CD14-positive monocyte (primary cell): ENCODE measurements at regions not wholly inside any gene's neighbourhood (a gene's known extent, or its start where the extent isn't known, plus 50 kb on each side); places are given as distances from the start of the nearest gene placed in this dataset.

Experiments used
- DNase-seq, 3 donors: peaks; one replicate each; pipeline ENCODE4 v3.0.0-alpha.2; 2011 to 2022
- H2AFZ ChIP-seq: 2 replicates; pipeline ENCODE4 v1.6.0; 2012; ENCODE audit warnings: mild to moderate bottlenecking, low read depth, low read length, inconsistent platforms; ENCODE audit not compliant: insufficient read depth, poor library complexity, severe bottlenecking
- H3K27ac ChIP-seq, 2 donors: 1 replicate in 1 of 2; 2 replicates in 1 of 2; pipeline ENCODE4 v1.5.1; 2012 to 2013; ENCODE audit warnings: low read length in 2 of 2, control low read depth in 1 of 2, inconsistent platforms in 1 of 2, low read depth in 1 of 2, mild to moderate bottlenecking in 1 of 2
- H3K27me3 ChIP-seq, 2 donors: one replicate each; pipeline versions ENCODE4 v1.6.0 to v1.6.1; 2011 to 2013; ENCODE audit warnings: low read length in 2 of 2; ENCODE audit not compliant: control insufficient read depth in 2 of 2, insufficient read depth in 2 of 2
- H3K36me3 ChIP-seq, 2 donors: replicated peaks in 1 of 2; 1 replicate in 1 of 2; 2 replicates in 1 of 2; pipeline versions ENCODE4 v1.5.1 to v1.6.1; 2012 to 2013; ENCODE audit warnings: low read length in 2 of 2, control low read depth in 1 of 2, inconsistent platforms in 1 of 2, mild to moderate bottlenecking in 1 of 2; ENCODE audit not compliant: insufficient read depth in 2 of 2, control insufficient read depth in 1 of 2
- H3K4me1 ChIP-seq, 2 donors: 1 replicate in 1 of 2; 2 replicates in 1 of 2; pipeline versions ENCODE4 v1.5.1 to v1.6.1; 2012 to 2013; ENCODE audit warnings: low read length in 2 of 2, control low read depth in 1 of 2, inconsistent platforms in 1 of 2, mild to moderate bottlenecking in 1 of 2, moderate library complexity in 1 of 2; ENCODE audit not compliant: insufficient read depth in 2 of 2, control insufficient read depth in 1 of 2
- H3K4me2 ChIP-seq: replicated peaks from 2 replicates; pipeline ENCODE3; 2012; ENCODE audit warnings: low read length, moderate library complexity, mild to moderate bottlenecking; ENCODE audit not compliant: poor library complexity, severe bottlenecking; ENCODE audit errors: extremely low read depth
- H3K4me3 ChIP-seq, 3 experiments: fragments of 200-600 bp in 1 of 3; sonication (generic) in 1 of 3; replicated peaks in 1 of 3; 1 replicate in 2 of 3; 2 replicates in 1 of 3; pipeline ENCODE4 v1.5.1; 2011 to 2013; ENCODE audit warnings: low read length in 3 of 3, mild to moderate bottlenecking in 3 of 3, control low read depth in 2 of 3, low read depth in 2 of 3, inconsistent platforms in 1 of 3, moderate library complexity in 1 of 3
- H3K79me2 ChIP-seq: 2 replicates; pipeline ENCODE4 v1.6.0; 2012; ENCODE audit warnings: mild to moderate bottlenecking, control low read depth, inconsistent platforms, low read length, moderate library complexity; ENCODE audit not compliant: insufficient read depth
- H3K9ac ChIP-seq: 2 replicates; pipeline ENCODE4 v1.6.0; 2017; ENCODE audit warnings: low read length, mild to moderate bottlenecking; ENCODE audit not compliant: insufficient read depth, poor library complexity, severe bottlenecking
- H3K9me3 ChIP-seq, 2 donors: replicated peaks in 1 of 2; 1 replicate in 1 of 2; 2 replicates in 1 of 2; pipeline versions ENCODE4 v1.5.1 to v1.6.1; 2012 to 2013; ENCODE audit warnings: low read length in 2 of 2, control low read depth in 1 of 2; ENCODE audit not compliant: control insufficient read depth in 1 of 2, insufficient read depth in 1 of 2
- H4K20me1 ChIP-seq: 2 replicates; pipeline ENCODE4 v1.6.0; 2012; ENCODE audit warnings: mild to moderate bottlenecking, low read length, control low read depth, moderate library complexity; ENCODE audit not compliant: insufficient read depth
- H3K27ac Mint-ChIP-seq, 7 donors: one replicate each; pipeline ENCODE4 v1.8.0; 2020; ENCODE audit warnings: mild to moderate bottlenecking in 7 of 7, mixed read lengths in 7 of 7, moderate library complexity in 6 of 7, inconsistent platforms in 2 of 7
- H3K27me3 Mint-ChIP-seq, 3 donors: one replicate each; pipeline ENCODE4 v1.8.0; 2021 to 2022; ENCODE audit warnings: low read depth in 3 of 3, mild to moderate bottlenecking in 3 of 3, mixed read lengths in 3 of 3, moderate library complexity in 3 of 3, inconsistent platforms in 1 of 3
- H3K36me3 Mint-ChIP-seq, 2 donors: one replicate each; pipeline ENCODE4 v1.8.0; 2020; ENCODE audit warnings: mixed read lengths in 2 of 2, inconsistent platforms in 1 of 2, mild to moderate bottlenecking in 1 of 2
- H3K4me1 Mint-ChIP-seq: one replicate; pipeline ENCODE4 v1.8.0; 2020; ENCODE audit warnings: mild to moderate bottlenecking, mixed read lengths
- H3K4me3 Mint-ChIP-seq, 2 donors: one replicate each; pipeline ENCODE4 v1.8.0; 2020; ENCODE audit warnings: mild to moderate bottlenecking in 2 of 2, mixed read lengths in 2 of 2, moderate library complexity in 1 of 2
- H3K9me3 Mint-ChIP-seq, 7 donors: one replicate each; pipeline ENCODE4 v1.8.0; 2020 to 2022; ENCODE audit warnings: mixed read lengths in 7 of 7, mild to moderate bottlenecking in 6 of 7, moderate library complexity in 6 of 7, inconsistent platforms in 2 of 7
- CTCF ChIP-seq: fragments of 200-600 bp; IDR thresholded peaks from one replicate; pipeline ENCODE4 v1.8.0; 2022; ENCODE audit warnings: antibody characterized with exemption, mild to moderate bottlenecking
- WGBS: methylation state at CpG from one replicate; pipeline ENCODE4 v1.1.5; 2013; ENCODE audit warnings: missing lambda C conversion rate; ENCODE audit not compliant: insufficient coverage; 5-methylcytosine and 5-hydroxymethylcytosine counted together
- intact Hi-C, 2 donors: fragments of 100-400 bp; cut with micrococcal nuclease; formaldehyde crosslinking; loops; one replicate each; pipeline versions ENCODE4 v1.15.0 to v1.15.1; 2023

- Mint-ChIP-seq H3K4me3 (no peak overlapping the region), H3K27me3 (peaks cover 0 to 2% (median 0%) of the 10 kb centered on the region in 3 donors), H3K27ac (no peak overlapping the region), H3K9me3 (peaks cover 0 to 3% (median 0%) of the 10 kb centered on the region in 7 donors), H3K36me3 (no peaks in the 10 kb centered on the region), H3K4me1 (no peaks in the 10 kb centered on the region)
- Histone ChIP-seq H3K4me2 (no peak overlapping the region), H3K9me3 (no peaks in the 10 kb centered on the region), H3K79me2 (no peaks in the 10 kb centered on the region), H3K4me1 (no peaks in the 10 kb centered on the region), H4K20me1 (no peaks in the 10 kb centered on the region), H3K27ac (no peak overlapping the region), H3K9ac (no peak overlapping the region), H3K4me3 (no peak overlapping the region), H3K36me3 (no peaks in the 10 kb centered on the region), H3K27me3 (no peaks in the 10 kb centered on the region), H2AFZ (no peak overlapping the region)
- no peak for TF ChIP-seq CTCF
- no peak for DNase-seq
- intact Hi-C loops, result no loop called here
- no CpG with 5 or more reads among the region's 3 CpGs for WGBS
These were observed 1088.6 kb downstream of the TUSC7 start for GRCh38 chr3:117798221-117798620.

- intact Hi-C loops, result no loop called here
- Mint-ChIP-seq H3K4me1 (no peaks in the 10 kb centered on the region), H3K4me3 (no peak overlapping the region), H3K9me3 (peaks cover 0 to 3% (median 0%) of the 10 kb centered on the region in 7 donors), H3K27ac (no peak overlapping the region), H3K36me3 (no peaks in the 10 kb centered on the region), H3K27me3 (peaks cover 0 to 2% (median 0%) of the 10 kb centered on the region in 3 donors)
- H3K9me3 ChIP-seq, result no peaks in the 10 kb centered on the region
- H3K36me3 ChIP-seq, result no peaks in the 10 kb centered on the region
- no peak overlapping the region for H3K4me3 ChIP-seq
- no peak overlapping the region for H3K4me2 ChIP-seq
- no peaks in the 10 kb centered on the region for H3K27me3 ChIP-seq
- no peak overlapping the region for H3K27ac ChIP-seq
- H3K4me1 ChIP-seq, result no peaks in the 10 kb centered on the region
- no CpG with 5 or more reads among the region's 6 CpGs for WGBS
- no peaks in the 10 kb centered on the region for H3K79me2 ChIP-seq
- no peak overlapping the region for H3K9ac ChIP-seq
- H2AFZ ChIP-seq, result no peak overlapping the region
- no peak for DNase-seq
- no peaks in the 10 kb centered on the region for H4K20me1 ChIP-seq
- no peak for TF ChIP-seq CTCF
These were observed 1089.3 kb downstream of the TUSC7 start for GRCh38 chr3:117798687-117799386.
